ENCODE measurements at regions not wholly inside any gene's neighbourhood (a gene's known extent, or its start where the extent isn't known, plus 50 kb on each side); places are given as distances from the start of the nearest gene placed in this dataset.

- TF ChIP-seq CTCF (IDR thresholded peaks at IDR 0.05 in 8 of 11, conservative IDR thresholded peaks at IDR 0.05 in 3 of 11) = no peak
- TF ChIP-seq POLR2A (IDR thresholded peaks at IDR 0.05) = no peak
- TF ChIP-seq POLR2AphosphoS5 (IDR thresholded peaks at IDR 0.05) = no peak
These were observed 1088.8 kb downstream of the FSCB start for GRCh38 chr14:43418324-43418723.

All from spleen (tissue), 7 donors.